Common myeloid progenitor, CD34-positive (primary cell): ENCODE measurements at regions not wholly inside any gene's neighbourhood (a gene's known extent, or its start where the extent isn't known, plus 50 kb on each side); places are given as distances from the start of the nearest gene placed in this dataset.
"Not testable (repeated sequence)": the region's sequence is repeated elsewhere in the genome, so short reads cannot be mapped to it uniquely, and the experiment has no call there.

Experiments used
- CTCF ChIA-PET: fragments of 350-600 bp; sonication (Branson Sonifier 250); formaldehyde crosslinking; loops from one replicate; lab custom pipeline; 2021; ENCODE audit warnings: antibody characterized with exemption; lab: Charles Lee
- POLR2A ChIA-PET: fragments of 350-600 bp; sonication (Branson Sonifier 250); formaldehyde crosslinking; loops from one replicate; lab custom pipeline; 2021; ENCODE audit warnings: antibody characterized with exemption; lab: Charles Lee
- DNase-seq, 3 donors: peaks; one replicate each; pipeline versions ENCODE4 v3.0.0 to v3.0.0-alpha.2; 2013
- H3K27ac ChIP-seq, 2 experiments: 1 replicate in 1 of 2; 2 replicates in 1 of 2; pipeline ENCODE4 v1.7.0; 2013; ENCODE audit warnings: inconsistent platforms in 2 of 2, low read length in 2 of 2, mild to moderate bottlenecking in 2 of 2, low read depth in 1 of 2, moderate library complexity in 1 of 2; ENCODE audit not compliant: severe bottlenecking in 2 of 2, insufficient read depth in 1 of 2, poor library complexity in 1 of 2
- H3K27me3 ChIP-seq, 5 experiments: replicated peaks in 2 of 5; 1 replicate in 3 of 5; 2 replicates in 2 of 5; pipeline versions ENCODE4 v1.6.1 to v1.7.0; 2013; ENCODE audit warnings: low read length in 4 of 5, mild to moderate bottlenecking in 2 of 5, moderate library complexity in 2 of 5, inconsistent platforms in 1 of 5; ENCODE audit not compliant: insufficient read depth in 5 of 5, control insufficient read depth in 4 of 5
- H3K36me3 ChIP-seq, 4 experiments: 1 replicate in 2 of 4; 2 replicates in 2 of 4; pipeline versions ENCODE4 v1.6.1 to v1.7.0; 2013; ENCODE audit warnings: low read length in 3 of 4, control low read depth in 1 of 4, mild to moderate bottlenecking in 1 of 4; ENCODE audit not compliant: control insufficient read depth in 4 of 4, insufficient read depth in 4 of 4
- H3K4me1 ChIP-seq, 4 experiments: 1 replicate in 3 of 4; 2 replicates in 1 of 4; pipeline versions ENCODE4 v1.6.1 to v1.7.1; 2013; ENCODE audit warnings: low read length in 3 of 4, mild to moderate bottlenecking in 3 of 4, control low read depth in 1 of 4, inconsistent platforms in 1 of 4, moderate library complexity in 1 of 4; ENCODE audit not compliant: control insufficient read depth in 4 of 4, insufficient read depth in 4 of 4; ENCODE audit errors: control extremely low read depth in 1 of 4
- H3K4me3 ChIP-seq, 7 experiments: 1 replicate in 4 of 7; 2 replicates in 3 of 7; pipeline versions ENCODE4 v1.5.1 to v1.7.0; 2013; ENCODE audit warnings: mild to moderate bottlenecking in 7 of 7, low read length in 6 of 7, moderate library complexity in 6 of 7, inconsistent platforms in 2 of 7, low read depth in 2 of 7, control low read depth in 1 of 7; ENCODE audit not compliant: insufficient read depth in 4 of 7, control insufficient read depth in 1 of 7; ENCODE audit errors: extremely low read depth in 1 of 7
- H3K9me3 ChIP-seq, 5 experiments: 1 replicate in 4 of 5; 2 replicates in 1 of 5; pipeline versions ENCODE4 v1.6.1 to v1.7.1; 2013; ENCODE audit warnings: low read length in 4 of 5, mild to moderate bottlenecking in 2 of 5, inconsistent platforms in 1 of 5, low read depth in 1 of 5, moderate library complexity in 1 of 5; ENCODE audit not compliant: control insufficient read depth in 4 of 5, insufficient read depth in 2 of 5; ENCODE audit errors: control extremely low read depth in 1 of 5
- WGBS: methylation state at CpG from one replicate; pipeline ENCODE4 v1.1.5; 2013; ENCODE audit not compliant: insufficient coverage; 5-methylcytosine and 5-hydroxymethylcytosine counted together

DNA sequence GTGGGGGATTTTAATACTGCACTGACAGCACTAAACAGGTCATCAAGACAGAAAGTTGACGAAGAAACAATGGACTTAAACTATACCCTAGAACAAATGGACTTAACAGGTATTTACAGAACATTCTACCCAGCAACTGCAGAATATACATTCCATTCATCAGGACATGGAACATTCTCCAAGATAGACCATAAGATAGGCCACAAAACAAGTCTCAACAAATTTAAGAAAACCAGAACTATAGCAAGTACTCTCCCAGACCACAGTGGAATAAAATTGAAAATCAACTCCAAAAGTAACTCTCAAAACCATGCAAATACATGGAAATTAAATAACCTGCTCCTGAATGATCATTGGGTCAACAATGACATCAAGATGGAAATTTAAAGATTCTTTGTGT, 218.3 kb downstream of the SYK start:
- 100% methylated on average over 1 of the region's 1 CpG for WGBS
- DNase-seq, H3K4me1 ChIP-seq, H3K36me3 ChIP-seq, CTCF ChIA-PET, H3K9me3 ChIP-seq, H3K27me3 ChIP-seq, H3K27ac ChIP-seq, POLR2A ChIA-PET, H3K4me3 ChIP-seq: not testable (repeated sequence)

DNA sequence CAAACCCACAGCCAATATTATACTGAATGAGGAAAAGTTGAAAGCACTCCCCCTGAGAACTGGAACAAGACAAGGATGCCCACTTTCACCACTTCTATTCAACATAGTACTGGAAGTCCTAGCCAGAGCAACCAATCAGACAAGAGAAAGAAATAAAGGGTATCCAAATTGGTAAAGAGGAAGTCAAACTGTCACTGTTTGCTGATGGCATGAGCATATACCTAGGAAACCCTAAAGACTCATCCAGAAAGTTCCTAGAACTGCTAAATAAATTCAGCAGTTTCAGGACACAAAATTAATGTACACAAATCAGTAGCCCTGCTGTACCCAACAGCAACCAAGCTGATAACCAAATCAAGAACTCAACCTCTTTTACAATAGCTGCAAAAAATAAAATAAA, 220.0 kb downstream of the SYK start:
- H3K27me3 ChIP-seq, H3K27ac ChIP-seq, H3K36me3 ChIP-seq, H3K4me1 ChIP-seq, H3K4me3 ChIP-seq, H3K9me3 ChIP-seq, DNase-seq: not testable (repeated sequence)
- ChIA-PET CTCF (interaction anchor here (1.3 kb wide), 1 partner anchor 11 kb away, joined by 5 read pairs; no protein-coding TSS in a partner anchor), POLR2A (interaction anchor here (0.6 kb wide), 1 partner anchor 497 kb away, joined by 3 read pairs; no protein-coding TSS in a partner anchor)

GRCh38 chr9:91023741-91024140, 222.1 kb downstream of the SYK start:
- Histone ChIP-seq H3K27me3 (peaks cover 0 to 3% (median 0%) of the 10 kb centered on the region in 5 experiments), H3K9me3 (no peaks in the 10 kb centered on the region), H3K27ac (no peak overlapping the region), H3K4me3 (no peak overlapping the region), H3K4me1 (no peaks in the 10 kb centered on the region), H3K36me3 (no peaks in the 10 kb centered on the region)
- POLR2A ChIA-PET: no interaction called here
- DNase-seq: no peak
- CTCF ChIA-PET: interaction anchor here (1.2 kb wide), 1 partner anchor 14 kb away, joined by 3 read pairs; no protein-coding TSS in a partner anchor
- 97% methylated on average over 5 of the region's 5 CpGs for WGBS

GRCh38 chr9:91024841-91025240, 223.2 kb downstream of the SYK start:
- CTCF ChIA-PET: no interaction called here
- WGBS: 91% methylated on average over 4 of the region's 4 CpGs
- Histone ChIP-seq H3K36me3 (no peaks in the 10 kb centered on the region), H3K9me3 (no peaks in the 10 kb centered on the region), H3K27me3 (peaks cover 0 to 3% (median 0%) of the 10 kb centered on the region in 5 experiments), H3K4me3 (no peak overlapping the region), H3K27ac (no peak overlapping the region), H3K4me1 (no peaks in the 10 kb centered on the region)
- DNase-seq: no peak
- POLR2A ChIA-PET: no interaction called here

DNA sequence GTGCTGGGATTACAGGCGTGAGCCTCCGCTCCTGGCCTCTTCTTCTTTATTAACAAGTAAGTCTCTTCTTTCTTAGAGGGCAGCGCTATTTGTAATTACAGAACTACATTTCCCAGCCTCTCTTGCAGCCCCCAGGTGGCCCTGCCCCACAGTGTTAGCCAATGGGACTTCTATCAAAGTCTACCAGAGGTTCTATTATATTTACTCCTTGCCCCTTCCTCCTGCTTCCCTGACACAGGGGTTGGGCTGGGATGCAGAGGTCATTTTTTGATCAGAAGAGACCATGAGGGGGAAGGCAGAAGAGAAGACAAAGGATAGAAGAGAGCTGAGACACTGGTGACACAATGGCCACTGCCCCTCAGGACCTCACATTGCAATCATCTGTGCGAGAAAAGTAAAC, 224.2 kb downstream of the SYK start:
- Histone ChIP-seq H3K27me3 (peaks cover 0 to 3% (median 0%) of the 10 kb centered on the region in 5 experiments), H3K36me3 (no peaks in the 10 kb centered on the region), H3K27ac (no peak overlapping the region), H3K9me3 (no peaks in the 10 kb centered on the region), H3K4me3 (no peak overlapping the region), H3K4me1 (no peaks in the 10 kb centered on the region)
- DNase-seq: no peak
- WGBS: 94% methylated on average over 3 of the region's 4 CpGs
- POLR2A ChIA-PET: no interaction called here
- CTCF ChIA-PET: no interaction called here

- no peaks in the 10 kb centered on the region for H3K36me3 ChIP-seq
- no peaks in the 10 kb centered on the region for H3K9me3 ChIP-seq
- 83% methylated on average over 8 of the region's 8 CpGs for WGBS
- ChIA-PET POLR2A (no interaction called here), CTCF (no interaction called here)
- H3K27me3 ChIP-seq: peaks cover 0 to 3% (median 0%) of the 10 kb centered on the region in 5 experiments
- H3K27ac ChIP-seq: no peak overlapping the region
- no peaks in the 10 kb centered on the region for H3K4me1 ChIP-seq
- no peak for DNase-seq
- H3K4me3 ChIP-seq: no peak overlapping the region
Measured at GRCh38 chr9:91026266-91026665, 224.6 kb downstream of the SYK start.

- WGBS: 87% methylated on average over 3 of the region's 3 CpGs
- POLR2A ChIA-PET: no interaction called here
- CTCF ChIA-PET: interaction anchor here (1.8 kb wide), 1 partner anchor 10 kb away, joined by 4 read pairs; no protein-coding TSS in a partner anchor
Measured at GRCh38 chr9:91027005-91027404, 225.4 kb downstream of the SYK start.

More at GRCh38 chr9:91027005-91027404, 225.4 kb downstream of the SYK start:
- H3K9me3 ChIP-seq: no peaks in the 10 kb centered on the region
- H3K4me3 ChIP-seq: no peak overlapping the region
- H3K4me1 ChIP-seq: no peaks in the 10 kb centered on the region
- H3K27ac ChIP-seq: no peak overlapping the region
- DNase-seq: no peak
- peaks cover 0 to 3% (median 0%) of the 10 kb centered on the region in 5 experiments for H3K27me3 ChIP-seq
- no peaks in the 10 kb centered on the region for H3K36me3 ChIP-seq
